Spleen (tissue), 7 donors: ENCODE measurements at regions not wholly inside any gene's neighbourhood (a gene's known extent, or its start where the extent isn't known, plus 50 kb on each side); places are given as distances from the start of the nearest gene placed in this dataset.

Source experiments
- CTCF ChIP-seq, 11 experiments: fragments of 200-600 bp in 7 of 11; fragments of 450-650 bp in 4 of 11; sonication (generic) in 4 of 11; IDR thresholded peaks in 8 of 11; conservative IDR thresholded peaks in 3 of 11; 1 replicate in 7 of 11; 2 replicates in 4 of 11; pipeline versions ENCODE4 v1.4.0 to v1.8.0; 2016 to 2021; ENCODE audit warnings: antibody characterized with exemption in 11 of 11, inconsistent platforms in 4 of 11, mild to moderate bottlenecking in 1 of 11
- POLR2A ChIP-seq, 3 donors: fragments of 450-650 bp; IDR thresholded peaks; one replicate each; pipeline ENCODE4 v1.5.1; 2017; ENCODE audit warnings: antibody characterized with exemption in 3 of 3, mild to moderate bottlenecking in 1 of 3
- donor health status: DM: no; HTN: no; CAD: no; lungs with moderate emphysema.
- donor health status: DM: no; HTN: no; CAD: no.
- donor health status: DM: no; HTN: no; CAD: no.

GRCh38 chr12:107353312-107353711 lies 260.0 kb upstream of the CRY1 start:
- no peak for TF ChIP-seq CTCF (IDR thresholded peaks at IDR 0.05 in 8 of 11, conservative IDR thresholded peaks at IDR 0.05 in 3 of 11)
- no peak for TF ChIP-seq POLR2A (IDR thresholded peaks at IDR 0.05)
